HFFc6 (cell line): ENCODE measurements at regions not wholly inside any gene's neighbourhood (a gene's known extent, or its start where the extent isn't known, plus 50 kb on each side); places are given as distances from the start of the nearest gene placed in this dataset.
A peak's percentile ranks its signal among the peaks of the same experiment; 100 is the strongest.
"Not testable (repeated sequence)": the region's sequence is repeated elsewhere in the genome, so short reads cannot be mapped to it uniquely, and the experiment has no call there.

Experiments used
- DNase-seq: peaks from one replicate; pipeline ENCODE4 v3.0.0-alpha.2; 2018
- H3K27ac Mint-ChIP-seq: 2 replicates; pipeline ENCODE4 v1.8.0; 2020; ENCODE audit warnings: mild to moderate bottlenecking, mixed read lengths
- H3K27me3 Mint-ChIP-seq: 2 replicates; pipeline ENCODE4 v1.8.0; 2021; ENCODE audit warnings: mild to moderate bottlenecking, moderate library complexity, mixed read lengths; ENCODE audit not compliant: insufficient read depth
- H3K36me3 Mint-ChIP-seq: 2 replicates; pipeline ENCODE4 v1.8.0; 2021; ENCODE audit warnings: low read depth, mixed read lengths
- H3K4me1 Mint-ChIP-seq: 2 replicates; pipeline ENCODE4 v1.8.0; 2020; ENCODE audit warnings: low read depth, mixed read lengths
- H3K4me3 Mint-ChIP-seq: 2 replicates; pipeline ENCODE4 v1.8.0; 2020; ENCODE audit warnings: mild to moderate bottlenecking, moderate library complexity, mixed read lengths
- H3K9me3 Mint-ChIP-seq: 2 replicates; pipeline ENCODE4 v1.8.0; 2020; ENCODE audit warnings: mild to moderate bottlenecking, mixed read lengths
- TF ChIP-seq, protein P1 (sequence below): fragments of 200-600 bp; sonication (generic); IDR thresholded peaks from 2 replicates; pipeline ENCODE4 v1.5.0; 2021; ENCODE audit warnings: antibody characterized with exemption, mild to moderate bottlenecking

- TF ChIP-seq, protein P1, sequence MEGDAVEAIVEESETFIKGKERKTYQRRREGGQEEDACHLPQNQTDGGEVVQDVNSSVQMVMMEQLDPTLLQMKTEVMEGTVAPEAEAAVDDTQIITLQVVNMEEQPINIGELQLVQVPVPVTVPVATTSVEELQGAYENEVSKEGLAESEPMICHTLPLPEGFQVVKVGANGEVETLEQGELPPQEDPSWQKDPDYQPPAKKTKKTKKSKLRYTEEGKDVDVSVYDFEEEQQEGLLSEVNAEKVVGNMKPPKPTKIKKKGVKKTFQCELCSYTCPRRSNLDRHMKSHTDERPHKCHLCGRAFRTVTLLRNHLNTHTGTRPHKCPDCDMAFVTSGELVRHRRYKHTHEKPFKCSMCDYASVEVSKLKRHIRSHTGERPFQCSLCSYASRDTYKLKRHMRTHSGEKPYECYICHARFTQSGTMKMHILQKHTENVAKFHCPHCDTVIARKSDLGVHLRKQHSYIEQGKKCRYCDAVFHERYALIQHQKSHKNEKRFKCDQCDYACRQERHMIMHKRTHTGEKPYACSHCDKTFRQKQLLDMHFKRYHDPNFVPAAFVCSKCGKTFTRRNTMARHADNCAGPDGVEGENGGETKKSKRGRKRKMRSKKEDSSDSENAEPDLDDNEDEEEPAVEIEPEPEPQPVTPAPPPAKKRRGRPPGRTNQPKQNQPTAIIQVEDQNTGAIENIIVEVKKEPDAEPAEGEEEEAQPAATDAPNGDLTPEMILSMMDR: no peak
- H3K9me3 Mint-ChIP-seq: peaks cover 3% of the 10 kb centered on the region
- no peaks in the 10 kb centered on the region; the same call in 1 of the 2 replicates for H3K27me3 Mint-ChIP-seq
- no peak overlapping the region for H3K27ac Mint-ChIP-seq
- no peak for DNase-seq
- H3K36me3 Mint-ChIP-seq: no peaks in the 10 kb centered on the region
- H3K4me1 Mint-ChIP-seq: no peaks in the 10 kb centered on the region
- no peak overlapping the region for H3K4me3 Mint-ChIP-seq
Measured at GRCh38 chr22:18731075-18731666, 119.5 kb upstream of the RIMBP3 start.

GRCh38 chr22:18730410-18730809 is 118.7 kb upstream of the RIMBP3 start:
- H3K4me1 Mint-ChIP-seq, H3K27ac Mint-ChIP-seq, H3K27me3 Mint-ChIP-seq, H3K9me3 Mint-ChIP-seq, H3K36me3 Mint-ChIP-seq, H3K4me3 Mint-ChIP-seq: not testable (repeated sequence)
- peak; percentile 64 for DNase-seq
